BLaER1 (cell line): ENCODE measurements at regions not wholly inside any gene's neighbourhood (a gene's known extent, or its start where the extent isn't known, plus 50 kb on each side); places are given as distances from the start of the nearest gene placed in this dataset.
"Not testable (repeated sequence)": the region's sequence is repeated elsewhere in the genome, so short reads cannot be mapped to it uniquely, and the experiment has no call there.

Experiments
- H3K27ac ChIP-seq: shearing (Covaris generic); formaldehyde crosslinking; 2 replicates; pipeline ENCODE4 v1.8.1; 2022
- H3K27me3 ChIP-seq: shearing (Covaris generic); formaldehyde crosslinking; 2 replicates; pipeline ENCODE4 v1.8.1; 2022
- H3K36me3 ChIP-seq: shearing (Covaris generic); formaldehyde crosslinking; 2 replicates; pipeline ENCODE4 v1.8.1; 2022
- H3K4me1 ChIP-seq: shearing (Covaris generic); formaldehyde crosslinking; 2 replicates; pipeline ENCODE4 v1.8.1; 2022
- H3K4me2 ChIP-seq: shearing (Covaris generic); formaldehyde crosslinking; 2 replicates; pipeline ENCODE4 v1.8.1; 2022
- H3K4me3 ChIP-seq: shearing (Covaris generic); formaldehyde crosslinking; 2 replicates; pipeline ENCODE4 v1.8.1; 2022
- H3K9ac ChIP-seq: shearing (Covaris generic); formaldehyde crosslinking; 2 replicates; pipeline ENCODE4 v1.8.1; 2022
- H3K9me3 ChIP-seq: shearing (Covaris generic); formaldehyde crosslinking; 2 replicates; pipeline ENCODE4 v1.8.1; 2022
- H4K20me1 ChIP-seq: shearing (Covaris generic); formaldehyde crosslinking; 2 replicates; pipeline ENCODE4 v1.8.1; 2022
- Cebpa-rat ChIP-seq: shearing (Covaris generic); IDR thresholded peaks from 2 replicates; pipeline ENCODE4 v1.8.1; 2022

DNA sequence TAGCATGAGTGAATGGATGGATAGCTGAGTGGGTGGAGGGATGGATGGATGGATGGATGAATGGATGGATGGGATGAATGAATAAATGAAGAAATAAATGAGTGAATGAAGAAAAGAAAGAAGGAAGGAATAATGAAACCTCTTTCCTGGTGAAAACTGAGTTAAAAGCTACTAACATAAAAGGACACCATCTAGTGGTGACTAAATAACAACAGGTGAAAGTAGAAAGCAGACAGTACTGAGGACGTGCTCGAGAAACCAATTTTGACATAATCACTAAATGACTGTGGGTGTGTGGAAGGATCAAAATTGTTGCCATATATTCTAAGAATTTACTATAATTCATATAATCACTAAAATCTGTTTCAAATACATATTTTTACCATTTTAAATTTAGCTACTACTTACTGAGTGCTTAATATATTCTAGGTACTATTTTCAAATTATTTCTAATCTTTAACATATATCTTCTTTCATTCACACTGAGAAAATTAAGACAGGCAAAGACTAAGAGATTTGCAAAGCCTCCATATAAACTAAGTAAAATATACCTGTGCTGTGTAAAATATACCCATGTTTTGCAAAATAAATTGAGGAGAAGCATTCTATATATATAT, 522.9 kb downstream of the LRRIQ3 start:
- Histone ChIP-seq H3K9ac (no peak overlapping the region), H3K36me3 (no peaks in the 10 kb centered on the region), H3K4me3 (no peak overlapping the region), H3K4me2 (no peak overlapping the region), H3K9me3 (no peaks in the 10 kb centered on the region), H3K27me3 (no peaks in the 10 kb centered on the region), H3K4me1 (no peaks in the 10 kb centered on the region), H4K20me1 (no peaks in the 10 kb centered on the region), H3K27ac (no peak overlapping the region)
- no peak for TF ChIP-seq Cebpa-rat

DNA sequence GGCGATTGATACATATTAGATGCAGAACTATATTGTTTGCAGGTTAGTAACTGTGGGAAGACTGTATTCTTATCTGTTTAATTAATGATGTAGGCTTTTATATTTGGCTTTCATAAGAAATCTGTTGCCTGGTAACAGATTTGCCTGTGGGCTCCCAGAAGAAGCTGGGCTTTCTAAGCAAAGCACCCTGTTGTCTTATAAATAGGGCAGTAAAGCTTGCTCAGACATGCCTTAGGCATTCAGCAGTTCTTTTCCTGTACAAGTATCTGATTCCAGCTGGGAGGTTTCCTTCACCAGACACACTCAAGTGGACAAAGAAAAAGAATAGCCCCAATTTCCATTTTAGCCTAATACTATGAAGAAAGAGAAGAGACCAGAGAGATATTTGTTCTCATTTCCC, 524.0 kb downstream of the LRRIQ3 start:
- no peak overlapping the region for H3K4me2 ChIP-seq
- H3K27me3 ChIP-seq, result no peaks in the 10 kb centered on the region

DNA sequence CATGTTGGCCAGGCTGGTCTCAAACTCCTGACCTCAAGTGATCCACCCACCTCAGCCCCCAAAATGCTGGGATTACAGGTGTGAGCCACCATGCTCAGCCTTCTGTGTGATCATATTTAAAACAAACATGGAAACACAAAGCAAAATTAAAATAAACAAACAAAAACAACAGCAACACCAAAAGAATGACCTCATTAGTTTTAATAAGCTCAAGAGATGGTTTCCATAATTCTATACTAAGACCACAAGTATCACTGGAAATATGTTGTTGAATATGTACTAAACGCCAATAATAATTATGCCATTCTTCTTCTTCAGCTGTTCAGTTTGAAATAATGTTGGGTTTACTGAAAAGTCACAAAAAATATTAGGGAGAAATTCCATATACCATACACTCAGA, 526.4 kb downstream of the LRRIQ3 start:
- no peak for TF ChIP-seq Cebpa-rat
- no peak overlapping the region for H3K4me3 ChIP-seq
- no peak overlapping the region for H3K27ac ChIP-seq
- no peak overlapping the region for H3K4me2 ChIP-seq
- H3K9me3 ChIP-seq, result no peaks in the 10 kb centered on the region
- H3K27me3 ChIP-seq, result no peaks in the 10 kb centered on the region
- H3K9ac ChIP-seq, result no peak overlapping the region
- H4K20me1 ChIP-seq, result no peaks in the 10 kb centered on the region
- H3K36me3 ChIP-seq, result no peaks in the 10 kb centered on the region
- H3K4me1 ChIP-seq, result no peaks in the 10 kb centered on the region

More for the DNA sequence above, 524.0 kb downstream of the LRRIQ3 start:
- Histone ChIP-seq H3K9me3 (no peaks in the 10 kb centered on the region), H3K9ac (no peak overlapping the region), H3K27ac (no peak overlapping the region), H3K36me3 (no peaks in the 10 kb centered on the region), H4K20me1 (no peaks in the 10 kb centered on the region), H3K4me1 (no peaks in the 10 kb centered on the region), H3K4me3 (no peak overlapping the region)
- no peak for TF ChIP-seq Cebpa-rat

DNA sequence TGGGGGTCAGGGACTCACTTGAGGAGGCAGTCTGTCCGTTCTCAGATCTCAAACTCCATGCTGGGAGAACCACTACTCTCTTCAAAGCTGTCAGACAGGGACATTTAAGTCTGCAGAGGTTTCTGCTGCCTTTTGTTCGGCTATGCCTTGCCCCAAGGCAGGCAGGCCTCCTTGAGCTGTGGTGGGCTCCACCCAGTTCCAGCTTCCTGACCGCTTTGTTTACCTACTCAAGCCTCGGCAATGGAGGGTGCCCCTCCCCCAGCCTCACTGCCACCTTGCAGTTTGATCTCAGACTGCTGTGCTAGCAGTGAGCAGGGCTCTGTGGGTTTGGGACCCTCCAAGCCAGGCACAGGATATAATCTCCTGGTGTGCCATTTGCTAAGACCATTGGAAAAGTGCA, 530.0 kb downstream of the LRRIQ3 start:
- not testable (repeated sequence) for H3K4me2 ChIP-seq, H3K27ac ChIP-seq, H3K9me3 ChIP-seq, H3K36me3 ChIP-seq, H3K27me3 ChIP-seq, H3K4me3 ChIP-seq, H3K9ac ChIP-seq, H4K20me1 ChIP-seq, H3K4me1 ChIP-seq

DNA sequence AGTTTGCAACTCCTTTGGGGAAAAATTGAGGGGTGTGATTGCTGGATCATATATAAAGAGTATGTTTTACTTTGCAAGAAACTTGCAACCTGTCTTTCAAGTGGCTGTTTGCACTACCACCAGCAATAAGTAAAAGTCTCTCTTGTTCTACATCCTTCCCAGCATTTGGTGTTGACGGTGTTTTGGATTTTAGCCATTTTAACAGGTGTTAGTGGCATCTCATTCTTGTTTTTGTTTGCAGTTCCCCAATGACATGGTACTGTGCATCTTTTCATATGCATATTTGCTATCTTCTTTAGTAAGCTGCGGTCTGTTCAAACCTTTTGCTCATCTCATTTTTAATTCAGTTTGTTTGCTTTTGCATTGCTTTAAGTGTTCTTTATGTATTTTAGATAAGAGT, 535.5 kb downstream of the LRRIQ3 start:
- Histone ChIP-seq H3K36me3 (no peaks in the 10 kb centered on the region), H3K9me3 (0 out of 2 replicates have a peak, but pooled peaks cover 6% of the 10 kb centered on the region), H3K27ac (no peak overlapping the region), H3K9ac (no peak overlapping the region), H3K4me3 (no peak overlapping the region), H4K20me1 (no peaks in the 10 kb centered on the region), H3K27me3 (no peaks in the 10 kb centered on the region), H3K4me2 (no peak overlapping the region), H3K4me1 (no peaks in the 10 kb centered on the region)
- TF ChIP-seq Cebpa-rat, result no peak

DNA sequence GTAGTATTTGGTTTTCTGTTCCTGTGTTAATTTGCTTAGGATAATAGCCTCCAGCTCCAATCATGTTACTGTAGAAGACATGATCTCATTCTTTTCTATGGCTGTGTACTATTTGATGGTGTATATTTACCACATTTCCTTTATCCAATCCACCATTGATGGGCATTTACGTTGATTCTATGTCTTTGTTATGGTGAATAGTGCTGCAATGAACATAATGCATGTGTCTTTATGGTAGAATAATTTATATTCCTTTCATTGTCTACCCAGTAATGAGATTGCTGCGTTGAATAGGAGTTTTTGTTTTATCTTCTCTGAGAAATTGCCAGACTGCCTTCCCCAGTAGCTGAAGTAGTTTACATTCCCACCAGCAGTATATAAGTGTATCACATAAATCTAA, 538.8 kb downstream of the LRRIQ3 start:
- H3K4me2 ChIP-seq, result no peak overlapping the region
- H3K4me1 ChIP-seq, result no peaks in the 10 kb centered on the region
- H3K27me3 ChIP-seq, result no peaks in the 10 kb centered on the region
- 0 out of 2 replicates have a peak, but pooled peaks cover 6% of the 10 kb centered on the region for H3K9me3 ChIP-seq
- no peak overlapping the region for H3K27ac ChIP-seq
- H3K4me3 ChIP-seq, result no peak overlapping the region
- no peak for TF ChIP-seq Cebpa-rat
- H3K9ac ChIP-seq, result no peak overlapping the region
- H4K20me1 ChIP-seq, result no peaks in the 10 kb centered on the region
- no peaks in the 10 kb centered on the region for H3K36me3 ChIP-seq

DNA sequence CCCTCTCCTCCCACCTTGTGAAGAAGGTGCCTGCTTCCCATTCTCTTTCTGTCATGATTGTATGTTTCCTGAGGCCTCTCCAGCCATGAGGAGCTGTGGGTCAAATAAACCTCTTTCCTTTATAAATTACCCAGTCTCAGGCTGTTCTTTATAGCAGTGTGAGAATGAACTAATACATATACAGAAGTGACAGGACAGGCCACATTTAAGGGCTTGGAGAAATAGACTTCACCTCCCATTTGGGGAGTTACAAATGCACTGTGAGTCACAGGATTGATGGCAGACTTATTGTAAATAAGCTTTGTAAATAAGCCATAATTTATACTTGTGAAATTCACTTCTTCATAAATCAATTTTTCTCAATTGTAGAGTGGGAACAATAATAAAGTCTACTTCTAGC, 543.3 kb downstream of the LRRIQ3 start:
- Histone ChIP-seq H3K4me1 (no peaks in the 10 kb centered on the region), H3K4me2 (no peak overlapping the region), H3K27me3 (no peaks in the 10 kb centered on the region), H3K9ac (no peak overlapping the region), H3K4me3 (no peak overlapping the region), H3K9me3 (no peaks in the 10 kb centered on the region), H4K20me1 (no peaks in the 10 kb centered on the region), H3K36me3 (no peaks in the 10 kb centered on the region), H3K27ac (no peak overlapping the region)
- no peak for TF ChIP-seq Cebpa-rat

DNA sequence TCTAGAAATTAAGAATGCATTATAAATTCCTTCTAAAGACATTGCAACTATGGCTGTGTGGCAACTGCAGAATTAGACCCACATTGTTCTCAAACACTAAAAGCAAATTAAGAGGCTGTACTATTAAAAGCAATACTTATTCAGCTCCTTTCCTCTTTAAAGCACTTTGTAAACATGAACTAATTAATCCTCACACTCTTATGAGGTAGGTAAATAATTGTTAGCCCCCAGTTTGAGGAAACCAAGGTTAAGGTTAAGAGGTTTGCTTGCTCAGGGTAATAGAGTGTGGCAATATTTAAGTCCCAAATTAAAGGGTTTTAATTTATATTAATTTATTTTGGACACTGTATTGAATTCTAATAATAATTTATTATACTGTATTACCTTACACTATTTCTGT, 553.8 kb downstream of the LRRIQ3 start:
- Histone ChIP-seq H3K27me3 (no peaks in the 10 kb centered on the region), H3K36me3 (no peaks in the 10 kb centered on the region), H4K20me1 (no peaks in the 10 kb centered on the region), H3K9me3 (no peaks in the 10 kb centered on the region), H3K4me3 (no peak overlapping the region), H3K27ac (no peak overlapping the region), H3K4me1 (no peaks in the 10 kb centered on the region), H3K4me2 (no peak overlapping the region), H3K9ac (no peak overlapping the region)
- no peak for TF ChIP-seq Cebpa-rat

DNA sequence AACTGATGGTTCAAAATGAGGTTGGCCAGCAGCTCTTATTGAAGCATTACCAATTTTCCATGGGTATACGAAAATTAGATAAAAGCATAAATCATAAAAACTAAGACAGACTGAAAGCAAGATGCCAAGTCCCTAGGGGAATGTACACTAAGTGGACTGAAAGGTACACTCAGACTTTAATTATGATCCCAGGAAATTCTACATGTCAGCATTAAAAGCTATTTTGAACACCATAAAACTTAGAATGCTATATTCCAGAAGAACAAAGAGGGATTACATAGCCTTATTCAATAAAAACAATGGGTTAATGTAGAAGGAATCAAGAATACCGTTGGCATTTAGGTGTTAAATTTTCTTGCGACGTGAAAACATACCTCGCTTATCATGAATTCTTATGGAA, 558.5 kb downstream of the LRRIQ3 start:
- H3K4me2 ChIP-seq, result no peak overlapping the region
- no peaks in the 10 kb centered on the region for H3K4me1 ChIP-seq
- H3K4me3 ChIP-seq, result no peak overlapping the region
- H3K27ac ChIP-seq, result no peak overlapping the region
- H3K9ac ChIP-seq, result no peak overlapping the region
- H3K36me3 ChIP-seq, result no peaks in the 10 kb centered on the region
- H3K27me3 ChIP-seq, result no peaks in the 10 kb centered on the region
- no peaks in the 10 kb centered on the region for H3K9me3 ChIP-seq
- H4K20me1 ChIP-seq, result no peaks in the 10 kb centered on the region
- no peak for TF ChIP-seq Cebpa-rat

DNA sequence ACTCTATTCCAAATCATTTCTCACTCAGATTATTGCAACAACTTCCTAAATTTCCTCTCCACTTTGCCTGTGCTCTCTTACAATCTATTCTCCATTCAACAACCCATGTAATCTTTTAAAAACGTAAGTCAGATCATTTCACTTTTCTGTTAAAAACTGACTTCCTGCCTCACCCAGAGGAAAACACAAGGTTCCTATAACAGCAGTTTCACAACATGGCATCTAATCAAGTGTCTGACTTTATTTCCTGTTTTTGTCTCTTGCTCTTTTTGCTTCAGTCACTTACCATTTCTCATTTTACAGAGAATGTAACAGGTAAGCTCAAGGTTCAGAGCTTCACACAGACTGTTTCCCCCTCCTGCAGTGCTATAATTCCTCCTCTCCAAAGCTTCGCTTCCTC, 560.7 kb downstream of the LRRIQ3 start:
- Histone ChIP-seq H3K9me3 (no peaks in the 10 kb centered on the region), H3K9ac (no peak overlapping the region), H3K27me3 (no peaks in the 10 kb centered on the region), H4K20me1 (no peaks in the 10 kb centered on the region), H3K27ac (no peak overlapping the region), H3K4me2 (no peak overlapping the region), H3K36me3 (no peaks in the 10 kb centered on the region), H3K4me1 (no peaks in the 10 kb centered on the region), H3K4me3 (no peak overlapping the region)
- no peak for TF ChIP-seq Cebpa-rat

DNA sequence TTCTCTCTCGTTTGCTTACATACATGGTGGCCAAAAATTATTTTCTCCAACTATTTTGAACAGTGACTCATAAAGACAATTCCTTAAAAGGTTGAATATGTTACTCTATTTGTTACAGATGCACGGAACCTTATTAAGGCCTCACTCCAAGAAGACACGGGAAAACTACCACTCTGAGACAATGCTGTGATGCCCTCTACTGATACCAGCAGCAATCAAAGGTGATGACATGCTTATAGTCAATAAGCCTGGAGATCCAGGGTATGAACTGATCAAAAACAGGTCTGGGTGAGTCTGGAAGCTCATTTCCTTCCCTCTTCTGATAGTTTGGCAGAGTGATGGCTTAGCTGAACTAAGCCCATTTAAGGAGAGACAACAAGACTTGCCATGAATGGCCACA, 563.0 kb downstream of the LRRIQ3 start:
- no peak for TF ChIP-seq Cebpa-rat
- Histone ChIP-seq H3K4me2 (no peak overlapping the region), H3K9me3 (no peaks in the 10 kb centered on the region), H3K9ac (no peak overlapping the region), H4K20me1 (no peaks in the 10 kb centered on the region), H3K36me3 (no peaks in the 10 kb centered on the region), H3K27ac (no peak overlapping the region), H3K27me3 (no peaks in the 10 kb centered on the region), H3K4me1 (no peaks in the 10 kb centered on the region), H3K4me3 (no peak overlapping the region)
